Upper lobe of right lung (tissue), 1 donor: ENCODE measurements at regions not wholly inside any gene's neighbourhood (a gene's known extent, or its start where the extent isn't known, plus 50 kb on each side); places are given as distances from the start of the nearest gene placed in this dataset.

Source experiments
- ATAC-seq: fragments of 200-7000 bp; cut with Tn5 transposase; one replicate; pipeline ENCODE4 v1.9.1; 2020; ENCODE audit warnings: mild to moderate bottlenecking, moderate library complexity
- DNase-seq: peaks from one replicate; pipeline ENCODE4 v3.0.0-alpha.2; 2020
- H3K27ac ChIP-seq: fragments of 200-600 bp; one replicate; pipeline ENCODE4 v1.8.0; 2022
- H3K27me3 ChIP-seq: fragments of 200-600 bp; one replicate; pipeline ENCODE4 v1.8.0; 2022; ENCODE audit warnings: mild to moderate bottlenecking
- H3K36me3 ChIP-seq: fragments of 200-600 bp; one replicate; pipeline ENCODE4 v1.8.0; 2022
- H3K4me1 ChIP-seq: fragments of 200-600 bp; one replicate; pipeline ENCODE4 v1.8.0; 2022
- H3K4me3 ChIP-seq: fragments of 200-600 bp; one replicate; pipeline ENCODE4 v1.8.0; 2022; ENCODE audit warnings: mild to moderate bottlenecking
- H3K9me3 ChIP-seq: fragments of 200-600 bp; one replicate; pipeline ENCODE4 v1.8.0; 2022
- CTCF ChIP-seq: fragments of 200-600 bp; IDR thresholded peaks from one replicate; pipeline ENCODE4 v1.8.0; 2022; ENCODE audit warnings: antibody characterized with exemption
- intact Hi-C: fragments of 100-400 bp; cut with DNase I; formaldehyde crosslinking; loops from one replicate; pipeline ENCODE4 v1.11.0; 2022
- donor health status: DM: no; HTN: yes; CAD: no; lungs with severe emphysema.

GRCh38 chr12:28776913-28777422, 372.1 kb upstream of the FAR2 start:
- Histone ChIP-seq H3K36me3 (no peaks in the 10 kb centered on the region), H3K4me1 (no peaks in the 10 kb centered on the region), H3K27ac (no peak overlapping the region), H3K4me3 (no peak overlapping the region), H3K27me3 (no peaks in the 10 kb centered on the region), H3K9me3 (no peaks in the 10 kb centered on the region)
- ATAC-seq (no peak), DNase-seq (no peak)
- intact Hi-C loops: no loop called here
- TF ChIP-seq CTCF: no peak

GRCh38 chr12:28777603-28778365, 371.3 kb upstream of the FAR2 start:
- Histone ChIP-seq H3K4me1 (no peaks in the 10 kb centered on the region), H3K36me3 (no peaks in the 10 kb centered on the region), H3K27me3 (no peaks in the 10 kb centered on the region), H3K4me3 (no peak overlapping the region), H3K9me3 (no peaks in the 10 kb centered on the region), H3K27ac (no peak overlapping the region)
- no peak for TF ChIP-seq CTCF
- ATAC-seq: no peak
- intact Hi-C loops: no loop called here
- DNase-seq: no peak

- no peak for DNase-seq
- Histone ChIP-seq H3K27ac (no peak overlapping the region), H3K4me1 (no peaks in the 10 kb centered on the region), H3K9me3 (no peaks in the 10 kb centered on the region), H3K4me3 (no peak overlapping the region), H3K27me3 (no peaks in the 10 kb centered on the region), H3K36me3 (no peaks in the 10 kb centered on the region)
- no peak for TF ChIP-seq CTCF
- intact Hi-C loops: no loop called here
- ATAC-seq: peak; percentile 62
Observed at GRCh38 chr12:28780096-28780495, 369.0 kb upstream of the FAR2 start.

- DNase-seq: no peak
- H3K36me3 ChIP-seq: no peaks in the 10 kb centered on the region
- H3K9me3 ChIP-seq: no peaks in the 10 kb centered on the region
- H3K27ac ChIP-seq: peak overlapping the region; percentile 37
- intact Hi-C loops: no loop called here
- no peak for TF ChIP-seq CTCF
- H3K4me1 ChIP-seq: no peaks in the 10 kb centered on the region
- H3K4me3 ChIP-seq: no peak overlapping the region
- ATAC-seq: no peak
- H3K27me3 ChIP-seq: no peaks in the 10 kb centered on the region
Observed at GRCh38 chr12:28780960-28781359, 368.1 kb upstream of the FAR2 start.

- no peak overlapping the region for H3K4me3 ChIP-seq
- ATAC-seq (peak; percentile 22), DNase-seq (no peak)
- no peaks in the 10 kb centered on the region for H3K27me3 ChIP-seq
- intact Hi-C loops: no loop called here
- TF ChIP-seq CTCF: no peak
- H3K4me1 ChIP-seq: no peaks in the 10 kb centered on the region
- H3K36me3 ChIP-seq: no peaks in the 10 kb centered on the region
- H3K9me3 ChIP-seq: no peaks in the 10 kb centered on the region
- peak overlapping the region; percentile 47 for H3K27ac ChIP-seq
Observed at GRCh38 chr12:28781671-28782652, 367.1 kb upstream of the FAR2 start.
